Epithelial cell of esophagus (primary cell): ENCODE measurements at regions not wholly inside any gene's neighbourhood (a gene's known extent, or its start where the extent isn't known, plus 50 kb on each side); places are given as distances from the start of the nearest gene placed in this dataset.
"Not testable (repeated sequence)": the region's sequence is repeated elsewhere in the genome, so short reads cannot be mapped to it uniquely, and the experiment has no call there.

ENCODE experiments used
- DNase-seq: peaks from one replicate; pipeline ENCODE4 v3.0.0; 2010; ENCODE audit warnings: low read depth
- H3K4me3 ChIP-seq: 2 replicates; pipeline ENCODE4 v1.5.1; 2011; ENCODE audit warnings: mild to moderate bottlenecking, low read length, control low read depth
- CTCF ChIP-seq: IDR thresholded peaks from 2 replicates; pipeline ENCODE4 v1.5.1; 2011; ENCODE audit warnings: low read depth, mild to moderate bottlenecking, low read length, control low read depth, inconsistent platforms; ENCODE audit not compliant: insufficient read depth; ENCODE audit errors: missing control alignments

DNA sequence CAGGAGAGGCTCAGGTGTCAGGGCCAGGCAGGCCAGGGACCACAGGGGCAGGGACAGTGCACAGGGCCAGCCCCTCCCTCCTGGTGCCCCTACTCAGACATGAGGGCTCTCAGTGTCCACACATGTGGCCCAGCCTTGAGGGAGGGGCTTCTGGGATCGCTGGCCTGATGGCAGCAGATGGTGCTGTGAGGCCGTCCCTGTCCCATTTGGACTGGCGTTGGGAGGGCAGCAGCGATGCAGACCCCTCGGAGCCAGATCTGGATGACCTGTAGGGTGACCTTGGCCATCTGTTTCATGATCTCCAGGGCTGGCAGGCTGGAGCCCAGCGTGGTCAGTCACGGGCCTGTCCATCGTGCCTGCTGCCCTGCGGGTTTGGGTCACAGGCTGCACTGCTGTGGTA lies 377.6 kb downstream of the TMEM121 start:
- TF ChIP-seq CTCF = no peak
- H3K4me3 ChIP-seq = no peak overlapping the region
- DNase-seq = no peak

- no peak overlapping the region for H3K4me3 ChIP-seq
- TF ChIP-seq CTCF = no peak
Observed at GRCh38 chr14:105904379-105904778, 378.0 kb downstream of the TMEM121 start.

DNA sequence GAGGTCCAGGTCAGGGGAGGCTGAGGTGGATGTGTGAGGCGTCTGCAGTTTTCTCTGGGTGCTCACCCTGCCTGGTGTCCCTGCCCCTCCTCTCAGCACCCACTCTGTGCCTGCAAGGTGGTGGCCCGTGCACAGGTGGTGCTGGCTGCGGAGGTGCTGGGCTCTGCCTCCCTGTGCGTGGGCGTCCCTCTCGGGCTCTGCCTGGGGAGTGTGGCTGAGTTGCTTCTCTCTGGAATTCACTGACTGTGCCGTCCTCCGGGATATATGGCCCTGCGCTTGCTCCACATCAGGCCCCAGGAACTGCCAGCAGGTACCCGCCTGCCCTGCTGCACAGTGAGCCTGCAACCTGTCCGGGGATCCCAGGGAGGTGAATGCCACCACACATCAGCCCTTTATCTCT lies 379.1 kb downstream of the TMEM121 start:
- no peak overlapping the region for H3K4me3 ChIP-seq
- DNase-seq = no peak
- no peak for TF ChIP-seq CTCF

More at GRCh38 chr14:105904379-105904778, 378.0 kb downstream of the TMEM121 start:
- DNase-seq = no peak

GRCh38 chr14:105907276-105907675 lies 380.9 kb downstream of the TMEM121 start:
- no peak for DNase-seq
- no peak overlapping the region for H3K4me3 ChIP-seq
- no peak for TF ChIP-seq CTCF

DNA sequence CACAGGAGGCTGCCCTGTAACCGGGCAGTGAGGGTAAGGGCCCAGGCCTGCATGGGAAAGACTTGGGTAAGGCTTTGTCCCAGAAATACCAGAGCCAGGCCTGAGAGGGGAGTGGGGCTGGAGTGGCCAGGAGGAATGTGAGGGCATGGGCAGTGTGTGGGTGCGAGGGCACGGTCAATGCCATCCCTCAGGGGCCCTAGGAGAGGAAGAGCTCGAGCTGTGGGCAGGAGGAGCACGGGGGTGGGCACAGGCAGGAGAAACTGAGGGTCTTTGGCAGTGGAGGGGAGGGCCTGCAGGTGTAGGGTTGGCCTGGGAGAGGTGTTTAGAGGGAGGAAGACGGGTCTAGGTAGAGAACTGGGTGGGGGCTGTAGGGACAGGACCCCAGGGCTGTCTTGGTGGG lies 381.6 kb downstream of the TMEM121 start:
- H3K4me3 ChIP-seq = no peak overlapping the region
- no peak for TF ChIP-seq CTCF
- DNase-seq = no peak

GRCh38 chr14:105908481-105908911 lies 382.1 kb downstream of the TMEM121 start:
- no peak for TF ChIP-seq CTCF
- H3K4me3 ChIP-seq = no peak overlapping the region
- DNase-seq = no peak

DNA sequence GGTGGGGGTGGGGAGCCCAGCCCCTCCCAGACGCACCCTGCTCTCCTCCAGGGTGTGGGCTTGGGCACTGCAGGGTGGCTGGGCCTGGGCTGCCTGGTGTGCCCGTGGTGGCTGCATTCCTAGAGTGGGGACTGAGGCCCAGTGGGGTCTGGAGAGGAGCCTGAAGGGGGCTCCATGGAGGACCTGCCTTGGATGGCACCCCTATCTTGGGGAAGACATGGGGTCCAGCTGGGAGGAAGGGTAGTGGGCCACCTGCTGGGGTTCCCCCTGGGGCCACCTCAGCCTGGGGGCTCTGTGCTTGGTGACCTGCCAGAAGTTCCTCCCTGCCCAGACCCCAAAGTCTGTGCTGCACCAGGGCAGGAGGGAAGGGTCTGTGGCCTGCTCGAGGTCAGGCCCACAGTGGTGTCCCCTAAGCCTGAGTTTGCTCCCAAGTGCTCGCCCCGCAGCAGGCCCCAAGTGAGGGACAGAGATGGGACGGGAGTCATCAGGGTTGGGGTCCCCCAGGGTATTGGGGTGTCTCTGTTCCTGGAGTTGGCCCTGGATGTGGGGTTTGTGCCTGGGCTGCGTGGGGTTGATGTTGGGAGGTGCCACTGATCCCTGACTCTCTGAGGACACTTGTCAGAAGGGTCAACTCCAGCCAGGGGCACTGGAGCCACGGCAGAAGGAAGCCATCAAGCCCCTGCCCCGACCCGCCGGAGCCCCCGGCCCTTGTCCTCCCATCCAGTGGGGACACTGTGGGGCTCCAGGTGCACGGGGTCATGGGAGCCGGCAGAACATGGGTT lies 382.9 kb downstream of the TMEM121 start:
- DNase-seq = no peak
- no peak for TF ChIP-seq CTCF
- H3K4me3 ChIP-seq = no peak overlapping the region

- not testable (repeated sequence) for H3K4me3 ChIP-seq, DNase-seq
Observed at GRCh38 chr14:105909828-105910120, 383.4 kb downstream of the TMEM121 start.
